Endothelial cell of umbilical vein (primary cell): ENCODE measurements at regions not wholly inside any gene's neighbourhood (a gene's known extent, or its start where the extent isn't known, plus 50 kb on each side); places are given as distances from the start of the nearest gene placed in this dataset.

ENCODE experiments used
- BruUV-seq: library from RNA; stranded (reverse); fragments of 400-500 nt; replicated peaks from 2 replicates; lab custom pipeline; 2021; lab: Mats Ljungman, UMichigan
- CTCF ChIA-PET: fragments of 300-600, 350-600 bp; sonication (Branson Sonifier 250); formaldehyde crosslinking; loops from one replicate; lab custom pipeline; 2021; ENCODE audit warnings: antibody characterized with exemption, inconsistent platforms; lab: Charles Lee
- POLR2A ChIA-PET: fragments of 300-600, 350-600 bp; sonication (Branson Sonifier 250); formaldehyde crosslinking; loops from one replicate; lab custom pipeline; 2021; ENCODE audit warnings: antibody characterized with exemption, inconsistent platforms; lab: Charles Lee
- DNase-seq: peaks from one replicate; pipeline ENCODE4 v3.0.0-alpha.2; 2011; ENCODE audit warnings: low read depth, low spot score
- FAIRE-seq: peaks from 2 replicates; lab custom pipeline; 2011; peaks lifted over from hg19 to GRCh38; lab: Jason Lieb, UNC
- H2AFZ ChIP-seq: 2 replicates; pipeline ENCODE4 v1.6.0; 2012; ENCODE audit warnings: low read depth, low read length, control low read depth, inconsistent platforms
- H3K27ac ChIP-seq: 2 replicates; pipeline ENCODE4 v1.5.1; 2011; ENCODE audit warnings: low read depth, mild to moderate bottlenecking, control low read depth, low read length, moderate library complexity; ENCODE audit not compliant: insufficient read depth
- H3K27me3 ChIP-seq, 2 experiments: 2 replicates each; pipeline versions ENCODE4 v1.6.0 to v1.6.1; 2011; ENCODE audit warnings: low read length in 2 of 2, mixed read lengths in 1 of 2; ENCODE audit not compliant: control insufficient read depth in 2 of 2, insufficient read depth in 2 of 2
- H3K36me3 ChIP-seq, 2 experiments: 2 replicates in 1 of 2; 3 replicates in 1 of 2; pipeline ENCODE4 v1.5.1; 2011; ENCODE audit warnings: low read length in 2 of 2, mild to moderate bottlenecking in 1 of 2, moderate library complexity in 1 of 2; ENCODE audit not compliant: control insufficient read depth in 2 of 2, insufficient read depth in 2 of 2; ENCODE audit errors: extremely low read depth in 1 of 2
- H3K4me1 ChIP-seq: 3 replicates; pipeline ENCODE4 v1.5.1; 2011; ENCODE audit warnings: mild to moderate bottlenecking, low read length; ENCODE audit not compliant: control insufficient read depth, insufficient read depth; ENCODE audit errors: extremely low read depth
- H3K4me2 ChIP-seq: 2 replicates; pipeline ENCODE4 v1.6.1; 2011; ENCODE audit warnings: low read length, control low read depth, mixed read lengths; ENCODE audit not compliant: insufficient read depth
- H3K4me3 ChIP-seq, 3 experiments: fragments of 200-600 bp in 1 of 3; sonication (generic), shearing (Covaris generic) in 1 of 3; replicated peaks in 1 of 3; 2 replicates each; pipeline ENCODE4 v1.5.1; 2011 to 2016; ENCODE audit warnings: control low read depth in 3 of 3, low read length in 3 of 3, mild to moderate bottlenecking in 2 of 3, inconsistent platforms in 1 of 3, low read depth in 1 of 3, moderate library complexity in 1 of 3; ENCODE audit not compliant: insufficient read depth in 1 of 3
- H3K79me2 ChIP-seq: 2 replicates; pipeline ENCODE4 v1.6.0; 2012; ENCODE audit warnings: low read length, inconsistent platforms; ENCODE audit not compliant: control insufficient read depth, insufficient read depth
- H3K9ac ChIP-seq: replicated peaks from 2 replicates; pipeline ENCODE3; 2011; ENCODE audit warnings: low read length, control low read depth; ENCODE audit not compliant: insufficient read depth; ENCODE audit errors: extremely low read depth
- H3K9me1 ChIP-seq: replicated peaks from 3 replicates; pipeline ENCODE4 v1.6.0; 2011; ENCODE audit warnings: mild to moderate bottlenecking, low read length; ENCODE audit not compliant: control insufficient read depth, insufficient read depth; ENCODE audit errors: extremely low read depth
- H3K9me3 ChIP-seq: replicated peaks from 2 replicates; pipeline ENCODE4 v1.5.1; 2012; ENCODE audit warnings: low read length, inconsistent platforms; ENCODE audit not compliant: control insufficient read depth, insufficient read depth
- H4K20me1 ChIP-seq: replicated peaks from 2 replicates; pipeline ENCODE3; 2011; ENCODE audit warnings: mild to moderate bottlenecking, low read length; ENCODE audit not compliant: control insufficient read depth, insufficient read depth; ENCODE audit errors: extremely low read depth
- EZH2 ChIP-seq: IDR thresholded peaks from 2 replicates; pipeline ENCODE4 v1.6.1; 2012; ENCODE audit warnings: borderline replicate concordance, low read depth, mild to moderate bottlenecking, moderate library complexity, low read length, inconsistent platforms; ENCODE audit not compliant: severe bottlenecking
- FOS ChIP-seq: IDR thresholded peaks from 2 replicates; pipeline ENCODE4 v1.6.1; 2011; ENCODE audit warnings: mild to moderate bottlenecking, low read length, moderate library complexity, borderline replicate concordance; ENCODE audit not compliant: insufficient read depth
- GATA2 ChIP-seq: IDR thresholded peaks from 2 replicates; pipeline ENCODE4 v1.7.0; 2011; ENCODE audit warnings: low read depth, mild to moderate bottlenecking, moderate library complexity, mixed read lengths, low read length; ENCODE audit not compliant: insufficient read length, insufficient read depth
- JUN ChIP-seq: IDR thresholded peaks from 2 replicates; pipeline ENCODE4 v1.6.1; 2011; ENCODE audit warnings: borderline replicate concordance, low read depth; ENCODE audit not compliant: insufficient read length, insufficient read depth
- MYC ChIP-seq: IDR thresholded peaks from one replicate; pipeline ENCODE4 v1.6.1; 2011; ENCODE audit warnings: mild to moderate bottlenecking, low read depth, low read length
- POLR2A ChIP-seq: IDR thresholded peaks from 2 replicates; pipeline ENCODE4 v1.6.1; 2012; ENCODE audit warnings: low read depth, mild to moderate bottlenecking, control low read depth, low read length
- POLR2AphosphoS5 ChIP-seq: IDR thresholded peaks from 2 replicates; pipeline ENCODE4 v1.6.1; 2012; ENCODE audit warnings: low read depth, mild to moderate bottlenecking, control low read depth, low read length, moderate library complexity; ENCODE audit not compliant: insufficient read depth
- dilution Hi-C: fragments of 300-500 bp; cut with MboI; formaldehyde crosslinking; loops from one replicate; pipeline ENCODE4 v1.15.0; 2019; ENCODE audit warnings: low sequenced_read_pairs; ENCODE audit not compliant: extremely low pct_ligation_motif_present
- intact Hi-C: fragments of 100-400 bp; cut with micrococcal nuclease; formaldehyde crosslinking; loops from one replicate; pipeline ENCODE4 v1.10.0; 2022
- TF ChIP-seq, protein P1 (sequence below): IDR thresholded peaks from 2 replicates; pipeline ENCODE4 v1.6.1; 2011; ENCODE audit not compliant: insufficient read depth, insufficient read length
- TF ChIP-seq, protein P2 (sequence below), 2 donors: IDR thresholded peaks; 1 replicate in 1 of 2; 2 replicates in 1 of 2; pipeline ENCODE4 v1.5.1; 2011; ENCODE audit warnings: low read length in 2 of 2, mild to moderate bottlenecking in 2 of 2, moderate library complexity in 2 of 2, control low read depth in 1 of 2, inconsistent platforms in 1 of 2, low read depth in 1 of 2; ENCODE audit not compliant: insufficient read depth in 1 of 2; ENCODE audit errors: extremely low read depth in 1 of 2

GRCh38 chr2:40851661-40852060, 399.8 kb upstream of the SLC8A1 start:
- no TSS peak for BruUV-seq
- intact Hi-C loops = no loop called here
- TF ChIP-seq GATA2 (no peak), POLR2A (no peak), MYC (no peak), FOS (no peak), POLR2AphosphoS5 (no peak), JUN (no peak), EZH2 (no peak)
- TF ChIP-seq, protein P1, sequence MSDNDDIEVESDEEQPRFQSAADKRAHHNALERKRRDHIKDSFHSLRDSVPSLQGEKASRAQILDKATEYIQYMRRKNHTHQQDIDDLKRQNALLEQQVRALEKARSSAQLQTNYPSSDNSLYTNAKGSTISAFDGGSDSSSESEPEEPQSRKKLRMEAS = no peak
- TF ChIP-seq, protein P2, sequence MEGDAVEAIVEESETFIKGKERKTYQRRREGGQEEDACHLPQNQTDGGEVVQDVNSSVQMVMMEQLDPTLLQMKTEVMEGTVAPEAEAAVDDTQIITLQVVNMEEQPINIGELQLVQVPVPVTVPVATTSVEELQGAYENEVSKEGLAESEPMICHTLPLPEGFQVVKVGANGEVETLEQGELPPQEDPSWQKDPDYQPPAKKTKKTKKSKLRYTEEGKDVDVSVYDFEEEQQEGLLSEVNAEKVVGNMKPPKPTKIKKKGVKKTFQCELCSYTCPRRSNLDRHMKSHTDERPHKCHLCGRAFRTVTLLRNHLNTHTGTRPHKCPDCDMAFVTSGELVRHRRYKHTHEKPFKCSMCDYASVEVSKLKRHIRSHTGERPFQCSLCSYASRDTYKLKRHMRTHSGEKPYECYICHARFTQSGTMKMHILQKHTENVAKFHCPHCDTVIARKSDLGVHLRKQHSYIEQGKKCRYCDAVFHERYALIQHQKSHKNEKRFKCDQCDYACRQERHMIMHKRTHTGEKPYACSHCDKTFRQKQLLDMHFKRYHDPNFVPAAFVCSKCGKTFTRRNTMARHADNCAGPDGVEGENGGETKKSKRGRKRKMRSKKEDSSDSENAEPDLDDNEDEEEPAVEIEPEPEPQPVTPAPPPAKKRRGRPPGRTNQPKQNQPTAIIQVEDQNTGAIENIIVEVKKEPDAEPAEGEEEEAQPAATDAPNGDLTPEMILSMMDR (IDR thresholded peaks at IDR 0.05; ENCODE audit: extremely low read depth in 1 of 2, insufficient read depth in 1 of 2, low read depth in 1 of 2, low read length in 2 of 2) = no peak
- DNase-seq (no peak), FAIRE-seq (no peak)
- no peak overlapping the region for H3K27ac ChIP-seq
- no peaks in the 10 kb centered on the region for H3K79me2 ChIP-seq
- no peak overlapping the region for H3K9ac ChIP-seq
- CTCF ChIA-PET = interaction anchor here (1.1 kb wide), 1 partner anchor 549 kb away, joined by 3 read pairs; no protein-coding TSS in a partner anchor
- no peaks in the 10 kb centered on the region for H4K20me1 ChIP-seq
- dilution Hi-C loops = no loop called here
- no peak overlapping the region for H2AFZ ChIP-seq
- H3K4me1 ChIP-seq = no peaks in the 10 kb centered on the region
- H3K4me3 ChIP-seq = no peak overlapping the region
- H3K27me3 ChIP-seq = no peaks in the 10 kb centered on the region
- no peaks in the 10 kb centered on the region for H3K9me3 ChIP-seq
- POLR2A ChIA-PET = no interaction called here
- H3K9me1 ChIP-seq = no peaks in the 10 kb centered on the region
- H3K4me2 ChIP-seq = no peak overlapping the region
- H3K36me3 ChIP-seq = no peaks in the 10 kb centered on the region
